ENCODE measurements at regions not wholly inside any gene's neighbourhood (a gene's known extent, or its start where the extent isn't known, plus 50 kb on each side); places are given as distances from the start of the nearest gene placed in this dataset.

DNA sequence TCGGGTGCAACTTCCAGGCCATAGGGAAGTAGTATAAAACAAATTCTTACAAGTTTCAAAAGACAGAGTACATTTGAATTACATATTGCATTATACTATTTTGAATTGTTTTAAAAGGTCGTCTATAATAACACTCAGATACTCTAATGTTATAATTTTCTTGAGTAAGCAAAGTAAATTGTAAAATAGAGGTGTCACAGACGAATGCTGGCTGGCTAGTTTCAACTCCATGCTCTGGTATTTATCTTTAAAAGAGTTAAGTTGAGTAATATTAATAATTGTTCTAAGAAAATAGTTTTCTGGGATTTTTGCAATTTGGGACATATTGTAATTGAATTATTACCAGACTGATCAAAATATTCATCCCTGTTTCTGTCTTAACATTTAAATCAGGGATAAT, 764.9 kb downstream of the TECRL start (continued):
- TF ChIP-seq ZNF646 (CRISPR knock-in tag; IDR thresholded peaks at IDR 0.05) (no peak), ARHGAP35 (CRISPR knock-in tag; IDR thresholded peaks at IDR 0.05; ENCODE audit: borderline replicate concordance) (no peak), ZBTB1 (CRISPR knock-in tag; IDR thresholded peaks at IDR 0.05; ENCODE audit: borderline replicate concordance) (no peak)

- H3K4me1 ChIP-seq (ENCODE audit: insufficient read depth, low read length): no peaks in the 10 kb centered on the region
- ChIA-PET POLR2A (no interaction called here), CTCF (ENCODE audit: low intra/inter-chr PET ratio, low total read pairs) (no interaction called here)
- H3K27ac ChIP-seq (ENCODE audit: extremely low read length, insufficient read depth, low read length): no peak overlapping the region
- intact Hi-C loops (cut with micrococcal nuclease; ENCODE audit: unreplicated experiment) (no loop called here), in situ Hi-C loops (cut with HindIII; ENCODE audit: extremely low pct_ligation_motif_present, low pct_unique_long_range_greater_than_20kb) (no loop called here)
- H3K79me2 ChIP-seq (ENCODE audit: insufficient read depth, low read length): no peaks in the 10 kb centered on the region
- no peaks in the 10 kb centered on the region for H4K20me1 ChIP-seq (ENCODE audit: insufficient read depth, low read length)
- BruUV-seq (replicated peaks): no TSS peak
- no peak overlapping the region for H2AFZ ChIP-seq (ENCODE audit: low read length)
- H3K9me3 ChIP-seq (ENCODE audit: low read length): no peaks in the 10 kb centered on the region
- no peak for DNase-seq (ENCODE audit: low spot score)
- ATAC-seq: no peak
- no peak for FAIRE-seq
- H3K9ac ChIP-seq (ENCODE audit: insufficient read depth, low read depth, low read length): no peak overlapping the region
- no peak overlapping the region for H3K4me3 ChIP-seq (replicated peaks in 1 of 3; ENCODE audit: insufficient read depth in 1 of 3, low read depth in 2 of 3, low read length in 3 of 3)
- H3K4me2 ChIP-seq (ENCODE audit: low read depth, low read length): no peak overlapping the region
- no peaks in the 10 kb centered on the region for H3K36me3 ChIP-seq (replicated peaks in 1 of 2; ENCODE audit: control insufficient read depth in 1 of 2, insufficient read depth in 2 of 2, low read length in 2 of 2)
- H3K27me3 ChIP-seq (ENCODE audit: control insufficient read depth in 1 of 2, insufficient read depth in 2 of 2, low read length in 2 of 2): no peaks in the 10 kb centered on the region
- no peak for TF ChIP-seq ZNF552 (CRISPR knock-in tag; IDR thresholded peaks at IDR 0.05; ENCODE audit: borderline replicate concordance)
- TF ChIP-seq, protein P1, sequence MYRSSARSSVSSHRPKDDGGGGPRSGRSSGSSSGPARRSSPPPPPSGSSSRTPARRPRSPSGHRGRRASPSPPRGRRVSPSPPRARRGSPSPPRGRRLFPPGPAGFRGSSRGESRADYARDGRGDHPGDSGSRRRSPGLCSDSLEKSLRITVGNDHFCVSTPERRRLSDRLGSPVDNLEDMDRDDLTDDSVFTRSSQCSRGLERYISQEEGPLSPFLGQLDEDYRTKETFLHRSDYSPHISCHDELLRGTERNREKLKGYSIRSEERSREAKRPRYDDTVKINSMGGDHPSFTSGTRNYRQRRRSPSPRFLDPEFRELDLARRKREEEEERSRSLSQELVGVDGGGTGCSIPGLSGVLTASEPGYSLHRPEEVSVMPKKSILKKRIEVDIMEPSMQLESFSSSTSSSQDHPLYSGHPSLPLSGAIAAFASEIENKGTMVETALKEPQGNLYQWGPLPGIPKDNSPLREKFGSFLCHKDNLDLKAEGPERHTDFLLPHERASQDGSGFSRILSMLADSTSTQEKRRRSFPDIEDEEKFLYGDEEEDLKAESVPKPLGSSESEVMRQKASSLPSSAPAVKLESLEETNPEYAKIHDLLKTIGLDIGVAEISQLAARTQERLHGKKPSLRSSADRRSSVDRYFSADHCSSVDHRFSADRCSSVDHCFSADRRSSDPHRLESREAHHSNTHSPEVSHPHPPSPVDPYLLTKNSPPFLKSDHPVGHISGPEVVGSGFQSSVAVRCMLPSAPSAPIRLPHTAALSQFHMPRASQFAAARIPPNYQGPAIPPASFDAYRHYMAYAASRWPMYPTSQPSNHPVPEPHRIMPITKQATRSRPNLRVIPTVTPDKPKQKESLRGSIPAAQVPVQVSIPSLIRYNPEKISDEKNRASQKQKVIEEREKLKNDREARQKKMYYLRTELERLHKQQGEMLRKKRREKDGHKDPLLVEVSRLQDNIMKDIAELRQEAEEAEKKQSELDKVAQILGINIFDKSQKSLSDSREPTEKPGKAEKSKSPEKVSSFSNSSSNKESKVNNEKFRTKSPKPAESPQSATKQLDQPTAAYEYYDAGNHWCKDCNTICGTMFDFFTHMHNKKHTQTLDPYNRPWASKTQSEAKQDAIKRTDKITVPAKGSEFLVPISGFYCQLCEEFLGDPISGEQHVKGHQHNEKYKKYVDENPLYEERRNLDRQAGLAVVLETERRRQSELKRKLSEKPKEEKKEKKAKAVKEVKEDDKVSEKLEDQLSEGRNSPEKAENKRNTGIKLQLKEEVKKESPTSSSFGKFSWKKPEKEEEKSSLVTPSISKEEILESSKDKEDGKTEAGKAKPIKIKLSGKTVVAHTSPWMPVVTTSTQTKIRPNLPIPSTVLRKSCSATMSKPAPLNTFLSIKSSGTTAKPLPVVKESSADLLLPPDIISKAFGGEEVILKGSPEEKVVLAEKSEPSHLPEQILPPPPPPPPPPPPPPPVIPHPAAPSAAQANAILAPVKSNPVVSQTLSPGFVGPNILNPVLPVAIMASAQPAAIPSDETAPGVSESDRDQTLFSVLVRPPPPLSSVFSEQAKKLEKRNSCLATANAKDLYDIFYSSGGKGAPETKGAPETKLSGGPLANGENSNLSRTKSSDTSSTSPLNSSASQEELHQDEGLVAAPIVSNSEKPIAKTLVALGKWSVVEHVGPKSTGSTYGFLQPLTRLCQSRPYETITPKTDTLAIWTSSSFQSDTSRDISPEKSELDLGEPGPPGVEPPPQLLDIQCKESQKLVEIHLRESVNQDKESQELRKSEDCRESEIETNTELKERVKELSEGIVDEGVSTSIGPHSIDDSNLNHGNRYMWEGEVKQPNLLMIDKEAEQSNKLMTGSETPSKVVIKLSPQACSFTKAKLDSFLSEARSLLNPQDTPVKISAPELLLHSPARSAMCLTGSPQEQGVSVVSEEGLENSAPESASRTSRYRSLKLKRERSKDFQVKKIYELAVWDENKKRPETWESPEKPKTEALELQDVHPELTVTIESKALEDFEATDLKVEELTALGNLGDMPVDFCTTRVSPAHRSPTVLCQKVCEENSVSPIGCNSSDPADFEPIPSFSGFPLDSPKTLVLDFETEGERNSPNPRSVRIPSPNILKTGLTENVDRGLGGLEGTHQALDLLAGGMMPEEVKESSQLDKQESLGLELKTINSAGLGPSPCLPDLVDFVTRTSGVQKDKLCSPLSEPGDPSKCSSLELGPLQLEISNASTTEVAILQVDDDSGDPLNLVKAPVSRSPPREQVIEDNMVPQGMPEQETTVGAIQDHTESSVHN (CRISPR knock-in tag; IDR thresholded peaks at IDR 0.05): no peak
- TF ChIP-seq ZNF660 (CRISPR knock-in tag; IDR thresholded peaks at IDR 0.05; ENCODE audit: borderline replicate concordance, low read depth): no peak
- TF ChIP-seq SMAD1 (CRISPR knock-in tag; IDR thresholded peaks at IDR 0.05; ENCODE audit: borderline replicate concordance, low read depth): no peak
Measured at GRCh38 chr4:63637270-63637669, 772.0 kb downstream of the TECRL start.

Data from HepG2 (cell line).